ENCODE measurements at regions not wholly inside any gene's neighbourhood (a gene's known extent, or its start where the extent isn't known, plus 50 kb on each side); places are given as distances from the start of the nearest gene placed in this dataset.

DNA sequence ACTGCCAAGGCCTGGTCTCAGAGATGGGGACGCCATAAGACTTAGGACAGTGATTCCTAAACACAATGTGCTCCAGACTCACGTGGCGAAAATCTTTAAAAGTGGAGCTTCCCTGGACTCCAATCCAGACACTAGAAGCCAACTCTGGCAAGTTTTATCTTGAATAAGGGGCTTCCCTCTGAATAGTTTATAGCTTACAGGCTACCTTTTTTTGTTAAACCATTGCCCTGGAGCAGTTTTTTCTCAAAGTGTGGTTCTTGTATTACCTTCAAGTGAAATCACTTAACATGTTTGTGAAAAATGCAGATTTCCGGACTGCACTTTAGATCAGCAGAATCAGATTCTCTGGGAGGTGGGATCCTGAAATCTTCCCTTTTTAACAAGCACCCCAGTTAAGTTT is 171.7 kb upstream of the PHF14 start (continued):
- TF ChIP-seq CREM (CRISPR knock-in tag; IDR thresholded peaks at IDR 0.05) (no peak), JAZF1 (CRISPR knock-in tag; IDR thresholded peaks at IDR 0.05) (no peak), EMX1 (CRISPR knock-in tag; IDR thresholded peaks at IDR 0.05) (no peak), ZBTB21 (CRISPR knock-in tag; IDR thresholded peaks at IDR 0.05; ENCODE audit: borderline replicate concordance) (no peak)
- TF ChIP-seq, protein P1, sequence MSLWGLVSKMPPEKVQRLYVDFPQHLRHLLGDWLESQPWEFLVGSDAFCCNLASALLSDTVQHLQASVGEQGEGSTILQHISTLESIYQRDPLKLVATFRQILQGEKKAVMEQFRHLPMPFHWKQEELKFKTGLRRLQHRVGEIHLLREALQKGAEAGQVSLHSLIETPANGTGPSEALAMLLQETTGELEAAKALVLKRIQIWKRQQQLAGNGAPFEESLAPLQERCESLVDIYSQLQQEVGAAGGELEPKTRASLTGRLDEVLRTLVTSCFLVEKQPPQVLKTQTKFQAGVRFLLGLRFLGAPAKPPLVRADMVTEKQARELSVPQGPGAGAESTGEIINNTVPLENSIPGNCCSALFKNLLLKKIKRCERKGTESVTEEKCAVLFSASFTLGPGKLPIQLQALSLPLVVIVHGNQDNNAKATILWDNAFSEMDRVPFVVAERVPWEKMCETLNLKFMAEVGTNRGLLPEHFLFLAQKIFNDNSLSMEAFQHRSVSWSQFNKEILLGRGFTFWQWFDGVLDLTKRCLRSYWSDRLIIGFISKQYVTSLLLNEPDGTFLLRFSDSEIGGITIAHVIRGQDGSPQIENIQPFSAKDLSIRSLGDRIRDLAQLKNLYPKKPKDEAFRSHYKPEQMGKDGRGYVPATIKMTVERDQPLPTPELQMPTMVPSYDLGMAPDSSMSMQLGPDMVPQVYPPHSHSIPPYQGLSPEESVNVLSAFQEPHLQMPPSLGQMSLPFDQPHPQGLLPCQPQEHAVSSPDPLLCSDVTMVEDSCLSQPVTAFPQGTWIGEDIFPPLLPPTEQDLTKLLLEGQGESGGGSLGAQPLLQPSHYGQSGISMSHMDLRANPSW (CRISPR knock-in tag; conservative IDR thresholded peaks at IDR 0.05; ENCODE audit: low read depth), result no peak
- TF ChIP-seq, protein P2, sequence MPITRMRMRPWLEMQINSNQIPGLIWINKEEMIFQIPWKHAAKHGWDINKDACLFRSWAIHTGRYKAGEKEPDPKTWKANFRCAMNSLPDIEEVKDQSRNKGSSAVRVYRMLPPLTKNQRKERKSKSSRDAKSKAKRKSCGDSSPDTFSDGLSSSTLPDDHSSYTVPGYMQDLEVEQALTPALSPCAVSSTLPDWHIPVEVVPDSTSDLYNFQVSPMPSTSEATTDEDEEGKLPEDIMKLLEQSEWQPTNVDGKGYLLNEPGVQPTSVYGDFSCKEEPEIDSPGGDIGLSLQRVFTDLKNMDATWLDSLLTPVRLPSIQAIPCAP (CRISPR knock-in tag; IDR thresholded peaks at IDR 0.05), result no peak
- TF ChIP-seq, protein P3, sequence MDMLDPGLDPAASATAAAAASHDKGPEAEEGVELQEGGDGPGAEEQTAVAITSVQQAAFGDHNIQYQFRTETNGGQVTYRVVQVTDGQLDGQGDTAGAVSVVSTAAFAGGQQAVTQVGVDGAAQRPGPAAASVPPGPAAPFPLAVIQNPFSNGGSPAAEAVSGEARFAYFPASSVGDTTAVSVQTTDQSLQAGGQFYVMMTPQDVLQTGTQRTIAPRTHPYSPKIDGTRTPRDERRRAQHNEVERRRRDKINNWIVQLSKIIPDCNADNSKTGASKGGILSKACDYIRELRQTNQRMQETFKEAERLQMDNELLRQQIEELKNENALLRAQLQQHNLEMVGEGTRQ (CRISPR knock-in tag; IDR thresholded peaks at IDR 0.05), result no peak

DNA sequence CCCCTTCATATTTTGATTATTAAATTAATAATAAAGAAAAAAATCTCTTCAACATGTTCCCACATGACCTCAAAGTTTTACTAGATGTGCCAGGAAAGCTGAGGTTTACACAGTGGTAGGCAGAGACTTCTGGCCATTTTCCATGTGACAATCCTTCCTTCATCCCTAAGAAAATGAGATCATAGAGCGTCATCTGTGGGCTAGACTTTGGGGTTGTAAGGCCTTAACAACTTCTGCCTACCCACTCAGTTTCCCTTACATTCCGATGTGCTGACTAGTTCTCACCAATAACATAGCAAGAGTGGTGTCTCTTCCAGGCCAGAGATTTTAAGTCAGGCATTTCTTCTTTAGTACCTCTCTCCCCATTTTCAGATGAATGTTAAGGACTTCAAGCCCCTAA is 171.1 kb upstream of the PHF14 start:
- Mint-ChIP-seq H3K27me3 (ENCODE audit: low read depth) (no peaks in the 10 kb centered on the region), H3K4me1 (peaks cover under 1% of the 10 kb centered on the region), H3K4me3 (no peak overlapping the region), H3K27ac (no peak overlapping the region), H3K36me3 (no peaks in the 10 kb centered on the region), H3K9me3 (no peaks in the 10 kb centered on the region)
- no peak for TF ChIP-seq GTF2I (CRISPR knock-in tag; conservative IDR thresholded peaks at IDR 0.05)
- TF ChIP-seq, protein P4, sequence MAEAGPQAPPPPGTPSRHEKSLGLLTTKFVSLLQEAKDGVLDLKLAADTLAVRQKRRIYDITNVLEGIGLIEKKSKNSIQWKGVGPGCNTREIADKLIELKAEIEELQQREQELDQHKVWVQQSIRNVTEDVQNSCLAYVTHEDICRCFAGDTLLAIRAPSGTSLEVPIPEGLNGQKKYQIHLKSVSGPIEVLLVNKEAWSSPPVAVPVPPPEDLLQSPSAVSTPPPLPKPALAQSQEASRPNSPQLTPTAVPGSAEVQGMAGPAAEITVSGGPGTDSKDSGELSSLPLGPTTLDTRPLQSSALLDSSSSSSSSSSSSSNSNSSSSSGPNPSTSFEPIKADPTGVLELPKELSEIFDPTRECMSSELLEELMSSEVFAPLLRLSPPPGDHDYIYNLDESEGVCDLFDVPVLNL (CRISPR knock-in tag; IDR thresholded peaks at IDR 0.05; ENCODE audit: borderline replicate concordance, low read depth), result no peak
- no peak for TF ChIP-seq ATF1 (CRISPR knock-in tag; IDR thresholded peaks at IDR 0.05)
- TF ChIP-seq SOX15 (CRISPR knock-in tag; IDR thresholded peaks at IDR 0.05), result no peak
- no peak for TF ChIP-seq IRF2 (CRISPR knock-in tag; IDR thresholded peaks at IDR 0.05; ENCODE audit: borderline replicate concordance, low read depth)
- TF ChIP-seq GABPB1 (CRISPR knock-in tag; IDR thresholded peaks at IDR 0.05), result no peak
- TF ChIP-seq TEAD1 (CRISPR knock-in tag; IDR thresholded peaks at IDR 0.05), result no peak
- no peak for TF ChIP-seq TEAD4 (CRISPR knock-in tag; IDR thresholded peaks at IDR 0.05)
- TF ChIP-seq ZBTB21 (CRISPR knock-in tag; IDR thresholded peaks at IDR 0.05; ENCODE audit: borderline replicate concordance), result no peak
- no peak for TF ChIP-seq SMAD4 (CRISPR knock-in tag; IDR thresholded peaks at IDR 0.05)
- TF ChIP-seq ZNF317 (CRISPR knock-in tag; IDR thresholded peaks at IDR 0.05; ENCODE audit: borderline replicate concordance, low read depth), result no peak
- no peak for TF ChIP-seq JAZF1 (CRISPR knock-in tag; IDR thresholded peaks at IDR 0.05)
- TF ChIP-seq, protein P5, sequence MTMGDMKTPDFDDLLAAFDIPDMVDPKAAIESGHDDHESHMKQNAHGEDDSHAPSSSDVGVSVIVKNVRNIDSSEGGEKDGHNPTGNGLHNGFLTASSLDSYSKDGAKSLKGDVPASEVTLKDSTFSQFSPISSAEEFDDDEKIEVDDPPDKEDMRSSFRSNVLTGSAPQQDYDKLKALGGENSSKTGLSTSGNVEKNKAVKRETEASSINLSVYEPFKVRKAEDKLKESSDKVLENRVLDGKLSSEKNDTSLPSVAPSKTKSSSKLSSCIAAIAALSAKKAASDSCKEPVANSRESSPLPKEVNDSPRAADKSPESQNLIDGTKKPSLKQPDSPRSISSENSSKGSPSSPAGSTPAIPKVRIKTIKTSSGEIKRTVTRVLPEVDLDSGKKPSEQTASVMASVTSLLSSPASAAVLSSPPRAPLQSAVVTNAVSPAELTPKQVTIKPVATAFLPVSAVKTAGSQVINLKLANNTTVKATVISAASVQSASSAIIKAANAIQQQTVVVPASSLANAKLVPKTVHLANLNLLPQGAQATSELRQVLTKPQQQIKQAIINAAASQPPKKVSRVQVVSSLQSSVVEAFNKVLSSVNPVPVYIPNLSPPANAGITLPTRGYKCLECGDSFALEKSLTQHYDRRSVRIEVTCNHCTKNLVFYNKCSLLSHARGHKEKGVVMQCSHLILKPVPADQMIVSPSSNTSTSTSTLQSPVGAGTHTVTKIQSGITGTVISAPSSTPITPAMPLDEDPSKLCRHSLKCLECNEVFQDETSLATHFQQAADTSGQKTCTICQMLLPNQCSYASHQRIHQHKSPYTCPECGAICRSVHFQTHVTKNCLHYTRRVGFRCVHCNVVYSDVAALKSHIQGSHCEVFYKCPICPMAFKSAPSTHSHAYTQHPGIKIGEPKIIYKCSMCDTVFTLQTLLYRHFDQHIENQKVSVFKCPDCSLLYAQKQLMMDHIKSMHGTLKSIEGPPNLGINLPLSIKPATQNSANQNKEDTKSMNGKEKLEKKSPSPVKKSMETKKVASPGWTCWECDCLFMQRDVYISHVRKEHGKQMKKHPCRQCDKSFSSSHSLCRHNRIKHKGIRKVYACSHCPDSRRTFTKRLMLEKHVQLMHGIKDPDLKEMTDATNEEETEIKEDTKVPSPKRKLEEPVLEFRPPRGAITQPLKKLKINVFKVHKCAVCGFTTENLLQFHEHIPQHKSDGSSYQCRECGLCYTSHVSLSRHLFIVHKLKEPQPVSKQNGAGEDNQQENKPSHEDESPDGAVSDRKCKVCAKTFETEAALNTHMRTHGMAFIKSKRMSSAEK (CRISPR knock-in tag; IDR thresholded peaks at IDR 0.05; ENCODE audit: borderline replicate concordance), result no peak
- no peak for TF ChIP-seq GRHL2 (CRISPR knock-in tag; IDR thresholded peaks at IDR 0.05; ENCODE audit: insufficient replicate concordance, severe bottlenecking)
- TF ChIP-seq ZNF396 (CRISPR knock-in tag; IDR thresholded peaks at IDR 0.05; ENCODE audit: borderline replicate concordance), result no peak
- no peak for TF ChIP-seq MYBL2 (CRISPR knock-in tag; IDR thresholded peaks at IDR 0.05)
- TF ChIP-seq, protein P6, sequence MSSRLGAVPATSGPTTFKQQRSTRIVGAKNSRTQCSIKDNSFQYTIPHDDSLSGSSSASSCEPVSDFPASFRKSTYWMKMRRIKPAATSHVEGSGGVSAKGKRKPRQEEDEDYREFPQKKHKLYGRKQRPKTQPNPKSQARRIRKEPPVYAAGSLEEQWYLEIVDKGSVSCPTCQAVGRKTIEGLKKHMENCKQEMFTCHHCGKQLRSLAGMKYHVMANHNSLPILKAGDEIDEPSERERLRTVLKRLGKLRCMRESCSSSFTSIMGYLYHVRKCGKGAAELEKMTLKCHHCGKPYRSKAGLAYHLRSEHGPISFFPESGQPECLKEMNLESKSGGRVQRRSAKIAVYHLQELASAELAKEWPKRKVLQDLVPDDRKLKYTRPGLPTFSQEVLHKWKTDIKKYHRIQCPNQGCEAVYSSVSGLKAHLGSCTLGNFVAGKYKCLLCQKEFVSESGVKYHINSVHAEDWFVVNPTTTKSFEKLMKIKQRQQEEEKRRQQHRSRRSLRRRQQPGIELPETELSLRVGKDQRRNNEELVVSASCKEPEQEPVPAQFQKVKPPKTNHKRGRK (CRISPR knock-in tag; IDR thresholded peaks at IDR 0.05; ENCODE audit: borderline replicate concordance), result no peak
- no peak for TF ChIP-seq OVOL2 (CRISPR knock-in tag; IDR thresholded peaks at IDR 0.05; ENCODE audit: borderline replicate concordance)
- TF ChIP-seq CREB1 (CRISPR knock-in tag; IDR thresholded peaks at IDR 0.05), result no peak
- TF ChIP-seq, protein P7, sequence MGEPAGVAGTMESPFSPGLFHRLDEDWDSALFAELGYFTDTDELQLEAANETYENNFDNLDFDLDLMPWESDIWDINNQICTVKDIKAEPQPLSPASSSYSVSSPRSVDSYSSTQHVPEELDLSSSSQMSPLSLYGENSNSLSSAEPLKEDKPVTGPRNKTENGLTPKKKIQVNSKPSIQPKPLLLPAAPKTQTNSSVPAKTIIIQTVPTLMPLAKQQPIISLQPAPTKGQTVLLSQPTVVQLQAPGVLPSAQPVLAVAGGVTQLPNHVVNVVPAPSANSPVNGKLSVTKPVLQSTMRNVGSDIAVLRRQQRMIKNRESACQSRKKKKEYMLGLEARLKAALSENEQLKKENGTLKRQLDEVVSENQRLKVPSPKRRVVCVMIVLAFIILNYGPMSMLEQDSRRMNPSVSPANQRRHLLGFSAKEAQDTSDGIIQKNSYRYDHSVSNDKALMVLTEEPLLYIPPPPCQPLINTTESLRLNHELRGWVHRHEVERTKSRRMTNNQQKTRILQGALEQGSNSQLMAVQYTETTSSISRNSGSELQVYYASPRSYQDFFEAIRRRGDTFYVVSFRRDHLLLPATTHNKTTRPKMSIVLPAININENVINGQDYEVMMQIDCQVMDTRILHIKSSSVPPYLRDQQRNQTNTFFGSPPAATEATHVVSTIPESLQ (CRISPR knock-in tag; IDR thresholded peaks at IDR 0.05), result no peak
- CTCF ChIA-PET, result no interaction called here
- ATAC-seq, result no peak
- DNase-seq (ENCODE audit: low spot score), result no peak
- POLR2A ChIA-PET, result no interaction called here

All from WTC11 (cell line).